Loucy (cell line): ENCODE measurements at regions not wholly inside any gene's neighbourhood (a gene's known extent, or its start where the extent isn't known, plus 50 kb on each side); places are given as distances from the start of the nearest gene placed in this dataset.

Source experiments
- H2AFZ ChIP-seq: fragments of 200-600 bp; sonication (generic); 2 replicates; pipeline ENCODE4 v1.6.0; 2016; ENCODE audit warnings: antibody characterized with exemption, mild to moderate bottlenecking, low read length, moderate library complexity
- H3F3A ChIP-seq: fragments of 200-600 bp; 2 replicates; pipeline ENCODE4 v1.6.0; 2016; ENCODE audit warnings: antibody characterized with exemption, low read depth, mild to moderate bottlenecking
- H3K27me3 ChIP-seq: fragments of 200-600 bp; sonication (generic); 2 replicates; pipeline ENCODE4 v1.6.1; 2014; ENCODE audit warnings: low read length, mild to moderate bottlenecking; ENCODE audit not compliant: insufficient read depth, poor library complexity, severe bottlenecking
- H3K36me3 ChIP-seq: fragments of 200-600 bp; sonication (generic); 2 replicates; pipeline ENCODE4 v1.6.1; 2016; ENCODE audit warnings: low read length; ENCODE audit not compliant: insufficient read depth
- H3K4me1 ChIP-seq: fragments of 200-600 bp; sonication (generic); 2 replicates; pipeline ENCODE4 v1.5.1; 2014; ENCODE audit warnings: low read length, mild to moderate bottlenecking; ENCODE audit not compliant: insufficient read depth, poor library complexity, severe bottlenecking
- H3K4me2 ChIP-seq: fragments of 200-600 bp; sonication (generic); 2 replicates; pipeline ENCODE4 v1.6.0; 2014; ENCODE audit warnings: antibody characterized with exemption, low read length, low read depth, mild to moderate bottlenecking; ENCODE audit not compliant: poor library complexity, severe bottlenecking
- H3K4me3 ChIP-seq: fragments of 200-600 bp; sonication (generic); 2 replicates; pipeline ENCODE4 v1.5.1; 2014; ENCODE audit warnings: low read length, mild to moderate bottlenecking, mixed read lengths; ENCODE audit not compliant: poor library complexity, severe bottlenecking
- H3K79me2 ChIP-seq: fragments of 200-600 bp; sonication (generic); 2 replicates; pipeline ENCODE4 v1.6.1; 2014; ENCODE audit warnings: low read length; ENCODE audit not compliant: insufficient read depth
- H3K9ac ChIP-seq: fragments of 200-600 bp; sonication (generic); 2 replicates; pipeline ENCODE4 v1.6.0; 2014; ENCODE audit warnings: mild to moderate bottlenecking, low read depth, low read length, moderate library complexity; ENCODE audit not compliant: poor library complexity, severe bottlenecking
- H3K9me2 ChIP-seq: fragments of 200-600 bp; sonication (generic); replicated peaks from 2 replicates; pipeline ENCODE4 v1.6.1; 2016; ENCODE audit warnings: low read depth, low read length, mixed read lengths
- H3K9me3 ChIP-seq: fragments of 200-600 bp; sonication (generic); 2 replicates; pipeline ENCODE4 v1.6.1; 2014; ENCODE audit warnings: mild to moderate bottlenecking, antibody characterized with exemption, low read length, low read depth; ENCODE audit not compliant: insufficient read depth
- H4K20me1 ChIP-seq: fragments of 200-600 bp; sonication (generic); 2 replicates; pipeline ENCODE4 v1.6.0; 2014; ENCODE audit warnings: antibody characterized with exemption, low read length, mild to moderate bottlenecking; ENCODE audit not compliant: insufficient read depth, poor library complexity, severe bottlenecking
- EZH2phosphoT487 ChIP-seq: fragments of 200-600 bp; IDR thresholded peaks from 2 replicates; pipeline ENCODE4 v1.6.1; 2018; ENCODE audit warnings: antibody characterized with exemption, mild to moderate bottlenecking, moderate library complexity, borderline replicate concordance
- TF ChIP-seq, protein P1 (sequence below): fragments of 200-600 bp; sonication (generic); conservative IDR thresholded peaks from 2 replicates; pipeline ENCODE4 v1.5.1; 2014; ENCODE audit warnings: mild to moderate bottlenecking, antibody characterized with exemption, low read length

- H3K4me2 ChIP-seq, result no peak overlapping the region
- H2AFZ ChIP-seq, result no peak overlapping the region
- no peak overlapping the region for H3K9ac ChIP-seq
- no peaks in the 10 kb centered on the region for H3K9me2 ChIP-seq
- no peaks in the 10 kb centered on the region for H3K79me2 ChIP-seq
- no peaks in the 10 kb centered on the region for H3K36me3 ChIP-seq
- no peaks in the 10 kb centered on the region for H4K20me1 ChIP-seq
- no peaks in the 10 kb centered on the region for H3K9me3 ChIP-seq
- no peak overlapping the region for H3K4me3 ChIP-seq
- no peaks in the 10 kb centered on the region for H3K4me1 ChIP-seq
- H3F3A ChIP-seq, result no peaks in the 10 kb centered on the region
- H3K27me3 ChIP-seq, result no peaks in the 10 kb centered on the region
- TF ChIP-seq, protein P1, sequence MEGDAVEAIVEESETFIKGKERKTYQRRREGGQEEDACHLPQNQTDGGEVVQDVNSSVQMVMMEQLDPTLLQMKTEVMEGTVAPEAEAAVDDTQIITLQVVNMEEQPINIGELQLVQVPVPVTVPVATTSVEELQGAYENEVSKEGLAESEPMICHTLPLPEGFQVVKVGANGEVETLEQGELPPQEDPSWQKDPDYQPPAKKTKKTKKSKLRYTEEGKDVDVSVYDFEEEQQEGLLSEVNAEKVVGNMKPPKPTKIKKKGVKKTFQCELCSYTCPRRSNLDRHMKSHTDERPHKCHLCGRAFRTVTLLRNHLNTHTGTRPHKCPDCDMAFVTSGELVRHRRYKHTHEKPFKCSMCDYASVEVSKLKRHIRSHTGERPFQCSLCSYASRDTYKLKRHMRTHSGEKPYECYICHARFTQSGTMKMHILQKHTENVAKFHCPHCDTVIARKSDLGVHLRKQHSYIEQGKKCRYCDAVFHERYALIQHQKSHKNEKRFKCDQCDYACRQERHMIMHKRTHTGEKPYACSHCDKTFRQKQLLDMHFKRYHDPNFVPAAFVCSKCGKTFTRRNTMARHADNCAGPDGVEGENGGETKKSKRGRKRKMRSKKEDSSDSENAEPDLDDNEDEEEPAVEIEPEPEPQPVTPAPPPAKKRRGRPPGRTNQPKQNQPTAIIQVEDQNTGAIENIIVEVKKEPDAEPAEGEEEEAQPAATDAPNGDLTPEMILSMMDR, result no peak
- no peak for TF ChIP-seq EZH2phosphoT487
Observed at GRCh38 chr13:106003651-106004050, 531.8 kb downstream of the EFNB2 start.

- Histone ChIP-seq H3F3A (no peaks in the 10 kb centered on the region), H2AFZ (no peak overlapping the region), H3K4me3 (no peak overlapping the region), H3K27me3 (no peaks in the 10 kb centered on the region), H3K9me3 (no peaks in the 10 kb centered on the region), H4K20me1 (no peaks in the 10 kb centered on the region), H3K4me2 (no peak overlapping the region), H3K4me1 (no peaks in the 10 kb centered on the region), H3K9me2 (no peaks in the 10 kb centered on the region), H3K79me2 (no peaks in the 10 kb centered on the region), H3K9ac (no peak overlapping the region), H3K36me3 (no peaks in the 10 kb centered on the region)
- no peak for TF ChIP-seq EZH2phosphoT487
- TF ChIP-seq, protein P1, result no peak
Observed at GRCh38 chr13:106001443-106001842, 534.0 kb downstream of the EFNB2 start.

GRCh38 chr13:105997581-105998550, 537.6 kb downstream of the EFNB2 start:
- Histone ChIP-seq H2AFZ (no peak overlapping the region), H3K9me3 (no peaks in the 10 kb centered on the region), H3K4me2 (no peak overlapping the region)

More at GRCh38 chr13:105997581-105998550, 537.6 kb downstream of the EFNB2 start:
- Histone ChIP-seq H3K9me2 (no peaks in the 10 kb centered on the region), H4K20me1 (no peaks in the 10 kb centered on the region), H3K79me2 (no peaks in the 10 kb centered on the region), H3K4me1 (no peaks in the 10 kb centered on the region), H3K36me3 (no peaks in the 10 kb centered on the region), H3K9ac (no peak overlapping the region), H3K4me3 (no peak overlapping the region), H3K27me3 (no peaks in the 10 kb centered on the region), H3F3A (no peaks in the 10 kb centered on the region)
- TF ChIP-seq, protein P1, result no peak
- TF ChIP-seq EZH2phosphoT487, result no peak
